NCI-H2171 (cell line): ENCODE measurements at regions not wholly inside any gene's neighbourhood (a gene's known extent, or its start where the extent isn't known, plus 50 kb on each side); places are given as distances from the start of the nearest gene placed in this dataset.
A peak's percentile ranks its signal among the peaks of the same experiment; 100 is the strongest.

Source experiments
- DNase-seq: peaks from one replicate; lab custom pipeline; 2025; lab: John Stamatoyannopoulos, UW

GRCh38 chr11:27287205-27287604, 75.8 kb downstream of the CCDC34 start:
- DNase-seq: no peak

- no peak for DNase-seq
Measured at GRCh38 chr11:27285761-27286160, 77.3 kb downstream of the CCDC34 start.

- no peak for DNase-seq
Measured at GRCh38 chr11:27282806-27283205, 80.2 kb downstream of the CCDC34 start.

- no peak for DNase-seq
Measured at GRCh38 chr11:27281740-27282590, 81.0 kb downstream of the CCDC34 start.

GRCh38 chr11:27281276-27281675, 81.7 kb downstream of the CCDC34 start:
- DNase-seq: no peak

- DNase-seq: no peak
Measured at GRCh38 chr11:27280140-27280539, 82.9 kb downstream of the CCDC34 start.

- no peak for DNase-seq
Measured at GRCh38 chr11:27279460-27279859, 83.6 kb downstream of the CCDC34 start.

- DNase-seq: no peak
Measured at GRCh38 chr11:27277843-27278242, 85.2 kb downstream of the CCDC34 start.

- DNase-seq: no peak
Measured at GRCh38 chr11:27276141-27276540, 86.9 kb downstream of the CCDC34 start.

- DNase-seq: no peak
Measured at GRCh38 chr11:27274854-27275395, 88.1 kb downstream of the CCDC34 start.

- DNase-seq: no peak
Measured at GRCh38 chr11:27266125-27266524, 96.9 kb downstream of the CCDC34 start.

- DNase-seq: no peak
Measured at GRCh38 chr11:27263986-27264385, 99.0 kb downstream of the CCDC34 start.

- DNase-seq: no peak
Measured at GRCh38 chr11:27263046-27263445, 100.0 kb downstream of the CCDC34 start.

- DNase-seq: no peak
Measured at GRCh38 chr11:27255447-27255828, 107.6 kb downstream of the CCDC34 start.

GRCh38 chr11:27254744-27255446, 108.1 kb downstream of the CCDC34 start:
- DNase-seq: no peak

GRCh38 chr11:27253224-27253623, 109.8 kb downstream of the CCDC34 start:
- no peak for DNase-seq

- no peak for DNase-seq
Measured at GRCh38 chr11:27250867-27251665, 111.9 kb downstream of the CCDC34 start.

GRCh38 chr11:27248576-27249509, 114.2 kb downstream of the CCDC34 start:
- DNase-seq: peak; percentile 12

- no peak for DNase-seq
Measured at GRCh38 chr11:27247660-27248059, 115.4 kb downstream of the CCDC34 start.

GRCh38 chr11:27246925-27247324, 116.1 kb downstream of the CCDC34 start:
- no peak for DNase-seq

- no peak for DNase-seq
Measured at GRCh38 chr11:27244900-27245299, 118.1 kb downstream of the CCDC34 start.
